HG02642 (cell line): ENCODE measurements at regions not wholly inside any gene's neighbourhood (a gene's known extent, or its start where the extent isn't known, plus 50 kb on each side); places are given as distances from the start of the nearest gene placed in this dataset.
"Not testable (repeated sequence)": the region's sequence is repeated elsewhere in the genome, so short reads cannot be mapped to it uniquely, and the experiment has no call there.

Source experiments
- ATAC-seq: cut with Tn5 transposase; IDR thresholded peaks from one replicate; pipeline ENCODE4 v1.9.1; 2021; ENCODE audit warnings: mild to moderate bottlenecking; ENCODE audit not compliant: unreplicated experiment, poor library complexity

DNA sequence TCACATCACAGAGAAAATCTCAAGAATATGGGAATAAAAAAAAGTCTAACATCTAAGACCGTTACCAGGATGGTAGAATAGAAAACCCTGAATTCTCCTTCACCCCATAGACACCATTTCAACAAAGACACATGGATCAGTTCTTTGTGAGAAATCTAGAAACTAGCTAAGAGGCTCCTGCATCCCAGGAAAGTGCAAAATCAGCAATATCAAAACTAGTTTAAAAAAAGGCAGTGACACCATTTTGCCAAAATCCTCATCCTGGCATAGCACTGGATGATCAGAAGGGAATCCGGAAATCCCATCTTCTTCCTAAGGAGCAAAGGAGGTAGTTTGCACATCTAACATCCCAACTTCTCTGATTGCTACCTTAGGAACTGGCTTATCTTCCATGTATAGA is 88.9 kb upstream of the MAGEE2 start:
- no peak for ATAC-seq

- ATAC-seq = no peak
Measured at GRCh38 chrX:75883446-75883845, 98.4 kb upstream of the MAGEE2 start.

GRCh38 chrX:75887833-75888232 is 102.8 kb upstream of the MAGEE2 start:
- no peak for ATAC-seq

GRCh38 chrX:75892749-75893148 is 107.7 kb upstream of the MAGEE2 start:
- no peak for ATAC-seq

DNA sequence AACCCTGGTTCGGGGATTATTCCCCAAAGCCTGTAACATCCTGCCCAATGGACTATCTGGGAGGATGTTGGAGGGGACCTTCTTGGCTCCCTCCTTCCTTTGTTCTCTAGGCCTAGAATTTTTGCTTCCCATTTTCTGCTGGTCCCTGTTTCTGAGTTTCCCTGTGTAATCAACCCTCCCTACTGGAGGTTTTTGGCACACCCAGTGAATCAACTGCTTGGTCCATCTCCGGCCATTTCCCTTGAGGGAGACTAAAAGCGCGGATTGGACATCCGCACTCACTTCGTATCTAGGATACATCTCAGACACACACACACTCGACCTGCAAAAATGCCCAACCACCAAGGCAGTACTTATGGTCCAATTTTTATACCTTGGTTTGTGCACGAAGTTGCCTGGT is 108.2 kb upstream of the MAGEE2 start:
- ATAC-seq = no peak

- ATAC-seq = no peak
Measured at GRCh38 chrX:75911716-75912115, 126.7 kb upstream of the MAGEE2 start.

GRCh38 chrX:75957107-75957610 is 172.1 kb upstream of the MAGEE2 start:
- no peak for ATAC-seq

DNA sequence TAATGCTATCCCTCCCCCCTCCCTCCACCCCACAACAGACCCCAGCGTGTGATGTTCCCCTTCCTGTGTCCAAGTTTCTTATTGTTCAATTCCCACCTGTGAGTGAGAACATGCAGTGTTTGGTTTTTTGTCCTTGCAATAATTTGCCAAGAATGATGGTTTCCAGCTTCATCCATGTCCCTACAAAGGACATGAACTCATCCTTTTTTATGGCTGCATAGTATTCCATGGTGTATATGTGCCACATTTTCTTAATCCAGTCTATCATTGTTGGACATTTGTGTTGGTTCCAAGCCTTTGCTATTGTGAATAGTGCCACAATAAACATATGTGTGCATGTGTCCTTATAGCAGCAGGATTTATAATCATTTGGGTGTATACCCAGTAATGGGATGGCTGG is 176.3 kb upstream of the MAGEE2 start:
- ATAC-seq = not testable (repeated sequence)

DNA sequence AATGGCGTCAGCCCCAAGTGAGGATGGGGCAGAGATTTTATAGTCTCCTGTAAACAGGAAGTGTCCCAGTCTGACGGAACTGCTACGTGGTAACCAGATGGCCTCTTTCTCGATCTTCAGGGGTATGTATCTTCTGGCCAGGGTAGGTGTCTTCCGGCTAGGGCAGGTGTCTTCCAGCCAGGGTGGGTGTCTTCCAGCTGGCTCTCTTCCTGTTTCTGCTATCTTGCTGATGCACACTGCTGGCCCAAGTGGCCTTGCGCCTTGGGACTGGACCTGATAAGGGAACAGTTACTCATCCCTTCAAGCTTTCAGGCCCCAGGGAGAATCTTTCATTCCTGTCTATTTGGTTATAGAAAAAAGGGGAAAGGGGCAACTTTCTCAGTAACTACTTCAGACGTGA is 178.7 kb upstream of the MAGEE2 start:
- ATAC-seq = no peak

GRCh38 chrX:75968293-75968692 is 183.2 kb upstream of the MAGEE2 start:
- no peak for ATAC-seq

- no peak for ATAC-seq
Measured at GRCh38 chrX:75986976-75987375, 185.9 kb upstream of the PBDC1 start.

- ATAC-seq = peak; percentile 79
Measured at GRCh38 chrX:75989806-75990590, 182.9 kb upstream of the PBDC1 start.

DNA sequence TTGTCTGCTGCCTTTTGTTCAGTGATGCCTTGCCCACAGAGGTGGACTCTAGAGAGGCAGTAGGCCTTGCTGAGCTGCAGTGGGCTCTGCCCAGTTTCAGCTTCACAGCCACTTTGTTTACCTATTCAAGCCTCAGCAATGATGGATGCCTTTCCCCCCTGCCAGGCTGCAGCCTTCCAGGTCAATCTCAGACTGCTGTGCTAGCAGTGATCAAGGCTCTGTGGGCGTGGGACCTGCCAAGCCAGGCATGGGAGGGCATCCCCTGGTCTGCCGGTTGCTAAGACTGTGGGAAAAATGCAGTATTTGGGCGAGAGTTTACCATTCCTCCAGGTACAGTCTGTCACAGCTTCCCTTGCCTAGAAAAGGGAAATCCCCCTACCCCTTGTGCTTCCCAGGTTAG is 175.2 kb upstream of the PBDC1 start:
- ATAC-seq = no peak

DNA sequence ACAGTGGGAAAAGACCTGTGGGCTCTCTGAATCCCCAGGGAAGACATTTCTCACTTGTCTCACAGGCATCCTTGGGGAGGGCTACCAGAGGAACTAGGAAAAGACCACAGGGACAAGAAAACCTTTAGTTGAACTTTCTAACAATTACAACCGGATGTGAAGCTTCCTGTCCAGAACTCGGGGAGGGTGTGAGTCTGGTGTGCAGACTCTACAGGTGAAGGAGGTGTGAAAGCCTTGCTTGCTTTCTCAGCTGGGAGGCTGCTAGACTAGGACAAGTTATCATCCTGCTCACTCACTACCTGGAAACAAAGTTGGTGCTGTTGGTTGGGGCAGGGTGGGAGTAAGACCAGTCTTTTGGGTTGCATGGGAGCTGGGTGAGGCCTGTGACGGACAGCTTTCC is 158.5 kb upstream of the PBDC1 start:
- ATAC-seq = no peak

DNA sequence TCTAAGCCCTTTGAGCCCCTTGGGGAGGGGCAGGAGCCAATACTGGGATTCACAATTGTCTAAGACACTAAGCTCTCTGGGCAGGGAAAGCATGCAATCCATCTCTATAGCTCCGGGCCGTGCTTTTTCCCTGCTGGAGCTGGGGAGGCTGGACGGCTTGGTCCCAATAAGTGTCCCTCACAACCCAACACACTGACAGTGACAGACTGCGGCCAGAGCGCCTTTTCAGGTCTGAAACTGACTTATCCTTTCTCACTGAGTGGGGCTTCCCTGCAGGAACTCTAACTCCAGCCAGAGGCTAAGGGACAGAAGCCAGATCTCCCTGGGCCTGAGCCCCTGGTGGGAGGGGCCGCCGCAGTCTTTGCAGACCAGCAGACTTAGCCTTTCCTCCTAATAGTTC is 146.6 kb upstream of the PBDC1 start:
- ATAC-seq = no peak

GRCh38 chrX:76026751-76027150 is 146.1 kb upstream of the PBDC1 start:
- ATAC-seq = no peak

GRCh38 chrX:76029385-76029784 is 143.5 kb upstream of the PBDC1 start:
- ATAC-seq = no peak

DNA sequence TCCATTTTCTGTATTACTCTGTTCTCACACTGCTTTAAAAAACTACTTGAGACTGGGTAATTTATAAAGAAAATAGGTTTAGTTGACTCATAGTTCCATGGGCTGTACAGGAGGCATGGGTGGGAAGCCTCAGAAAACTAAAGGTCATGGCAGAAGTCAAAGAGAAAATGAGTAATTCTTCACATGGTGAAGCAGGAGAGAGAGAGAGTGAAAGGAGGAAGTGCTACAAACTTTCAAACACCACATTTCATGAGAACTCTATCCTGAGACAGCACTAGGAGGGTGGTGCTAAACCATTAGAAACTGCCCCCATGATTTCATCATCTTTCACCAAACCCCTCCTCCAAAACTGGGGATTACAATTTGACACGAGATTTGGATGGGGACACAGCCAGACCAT is 108.0 kb upstream of the PBDC1 start:
- no peak for ATAC-seq

GRCh38 chrX:76076124-76076523 is 96.7 kb upstream of the PBDC1 start:
- ATAC-seq = no peak

GRCh38 chrX:76109654-76110053 is 63.2 kb upstream of the PBDC1 start:
- ATAC-seq = no peak
